Spinal cord (tissue), 9 donors: ENCODE measurements at regions not wholly inside any gene's neighbourhood (a gene's known extent, or its start where the extent isn't known, plus 50 kb on each side); places are given as distances from the start of the nearest gene placed in this dataset.
A peak's percentile ranks its signal among the peaks of the same experiment; 100 is the strongest.

Experiments
- DNase-seq, 6 donors: peaks; one replicate each; pipeline versions ENCODE4 v3.0.0 to v3.0.0-alpha.2; 2013 to 2015; ENCODE audit warnings: low spot score in 6 of 6, low read depth in 4 of 6
- H3K27ac ChIP-seq: one replicate; pipeline ENCODE4 v1.5.1; 2013; ENCODE audit warnings: low read depth, low read length, control low read depth
- H3K27me3 ChIP-seq: one replicate; pipeline ENCODE4 v1.6.1; 2013; ENCODE audit warnings: low read length; ENCODE audit not compliant: control insufficient read depth, insufficient read depth
- H3K36me3 ChIP-seq: one replicate; pipeline ENCODE4 v1.6.1; 2013; ENCODE audit warnings: low read length; ENCODE audit not compliant: control insufficient read depth, insufficient read depth
- H3K4me1 ChIP-seq: one replicate; pipeline ENCODE4 v1.6.1; 2013; ENCODE audit warnings: low read length; ENCODE audit not compliant: control insufficient read depth, insufficient read depth
- H3K4me3 ChIP-seq: one replicate; pipeline ENCODE4 v1.5.1; 2013; ENCODE audit warnings: low read depth, low read length, control low read depth
- H3K9me3 ChIP-seq: one replicate; pipeline ENCODE4 v1.6.1; 2013; ENCODE audit warnings: low read length; ENCODE audit not compliant: control insufficient read depth, insufficient read depth
- WGBS: methylation state at CpG from one replicate; pipeline ENCODE4 v1.1.5; 2013; ENCODE audit warnings: missing lambda C conversion rate; ENCODE audit not compliant: insufficient coverage; 5-methylcytosine and 5-hydroxymethylcytosine counted together
- donor health status: healthy.

DNA sequence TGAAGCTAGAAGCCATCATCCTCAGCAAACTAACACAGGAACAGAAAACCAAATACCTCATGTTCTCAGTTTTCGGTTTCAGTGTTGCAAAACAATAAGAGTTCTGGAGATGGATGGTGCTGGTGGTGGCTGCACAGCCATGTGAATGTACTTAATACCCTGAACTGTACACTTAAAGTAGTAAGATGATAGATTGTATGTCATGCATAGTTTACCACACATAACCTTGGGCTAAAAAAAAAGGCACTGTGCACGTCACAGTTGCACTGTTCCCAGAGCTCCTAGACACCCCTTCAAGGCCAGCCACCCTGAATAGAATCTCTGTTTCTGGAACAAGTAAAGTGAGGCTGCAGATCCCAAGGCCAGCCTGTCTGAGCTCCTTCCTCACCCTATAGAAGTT lies 243.3 kb upstream of the IGF1R start:
- Histone ChIP-seq H3K9me3 (no peaks in the 10 kb centered on the region), H3K4me3 (no peak overlapping the region), H3K27me3 (no peaks in the 10 kb centered on the region), H3K36me3 (no peaks in the 10 kb centered on the region), H3K27ac (no peak overlapping the region), H3K4me1 (no peaks in the 10 kb centered on the region)
- DNase-seq: no peak
- WGBS: 60% methylated on average over 1 of the region's 2 CpGs

DNA sequence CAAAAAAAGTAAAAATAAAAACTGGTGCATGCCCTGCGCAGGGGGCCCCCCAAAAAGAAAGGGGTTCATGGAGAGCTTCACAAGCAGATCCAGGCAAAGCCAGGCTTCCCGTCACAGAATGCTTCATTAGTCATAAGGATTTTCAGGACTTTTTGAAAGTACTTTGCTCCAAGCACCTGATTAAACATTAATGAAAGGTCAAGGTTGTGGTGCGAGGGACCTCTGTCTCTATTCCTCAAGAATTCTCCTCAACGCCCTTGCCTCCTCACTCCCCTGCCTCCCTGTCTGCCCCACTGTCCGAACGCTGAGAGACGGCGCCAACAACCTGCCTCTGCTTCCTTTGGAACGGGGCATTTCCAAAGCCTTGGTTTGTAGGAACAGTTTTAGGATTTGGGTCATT lies 240.1 kb upstream of the IGF1R start:
- DNase-seq: no peak
- Histone ChIP-seq H3K27me3 (no peaks in the 10 kb centered on the region), H3K4me3 (no peak overlapping the region), H3K9me3 (no peaks in the 10 kb centered on the region), H3K4me1 (no peaks in the 10 kb centered on the region), H3K36me3 (no peaks in the 10 kb centered on the region), H3K27ac (no peak overlapping the region)
- WGBS: 98% methylated on average over 3 of the region's 9 CpGs

DNA sequence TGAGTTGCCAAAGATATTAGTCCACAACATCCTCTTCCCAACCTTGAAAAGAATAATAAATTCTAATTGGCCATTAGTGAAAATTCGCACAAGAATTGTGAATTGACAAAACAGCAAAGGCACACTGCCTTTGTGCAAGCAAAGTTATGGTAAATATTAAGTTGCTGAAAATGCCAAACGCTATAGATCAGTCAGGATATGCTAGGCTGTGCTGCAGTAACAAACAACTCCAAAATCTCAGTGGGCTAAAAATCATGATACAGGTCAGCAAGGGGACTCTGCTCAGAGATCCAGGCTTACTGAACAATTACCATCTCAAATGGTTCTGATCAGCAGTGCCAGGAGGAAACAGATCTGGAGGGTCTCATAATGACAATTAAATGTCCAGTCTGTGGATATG lies 238.0 kb upstream of the IGF1R start:
- Histone ChIP-seq H3K4me3 (no peak overlapping the region), H3K36me3 (no peaks in the 10 kb centered on the region), H3K27me3 (no peaks in the 10 kb centered on the region), H3K4me1 (no peaks in the 10 kb centered on the region), H3K27ac (no peak overlapping the region), H3K9me3 (no peaks in the 10 kb centered on the region)
- no peak for DNase-seq
- 100% methylated on average over 1 of the region's 2 CpGs for WGBS

DNA sequence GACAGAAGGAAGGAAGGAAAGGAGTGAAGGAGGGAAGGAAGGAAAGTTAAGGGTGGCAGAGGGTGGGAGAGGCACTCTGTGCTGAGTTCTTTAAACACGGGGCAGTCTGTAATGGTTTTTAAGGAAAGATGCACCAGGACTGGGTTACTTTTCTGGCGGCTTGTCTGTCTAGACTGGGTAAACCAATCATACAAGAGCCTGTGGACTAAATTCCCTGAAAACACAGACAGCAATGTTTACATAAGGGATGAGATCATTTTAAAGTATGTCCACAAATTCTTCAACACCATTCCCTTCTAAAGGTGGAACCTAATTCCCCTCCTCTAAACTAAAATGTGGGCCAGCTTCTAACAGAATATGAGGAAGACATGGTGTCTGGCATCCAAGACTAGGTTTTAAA lies 235.5 kb upstream of the IGF1R start:
- Histone ChIP-seq H3K4me1 (peaks cover 9% of the 10 kb centered on the region), H3K4me3 (no peak overlapping the region), H3K27ac (no peak overlapping the region), H3K36me3 (no peaks in the 10 kb centered on the region), H3K27me3 (no peaks in the 10 kb centered on the region), H3K9me3 (no peaks in the 10 kb centered on the region)
- no peak for DNase-seq
- 100% methylated on average over 1 of the region's 2 CpGs for WGBS

DNA sequence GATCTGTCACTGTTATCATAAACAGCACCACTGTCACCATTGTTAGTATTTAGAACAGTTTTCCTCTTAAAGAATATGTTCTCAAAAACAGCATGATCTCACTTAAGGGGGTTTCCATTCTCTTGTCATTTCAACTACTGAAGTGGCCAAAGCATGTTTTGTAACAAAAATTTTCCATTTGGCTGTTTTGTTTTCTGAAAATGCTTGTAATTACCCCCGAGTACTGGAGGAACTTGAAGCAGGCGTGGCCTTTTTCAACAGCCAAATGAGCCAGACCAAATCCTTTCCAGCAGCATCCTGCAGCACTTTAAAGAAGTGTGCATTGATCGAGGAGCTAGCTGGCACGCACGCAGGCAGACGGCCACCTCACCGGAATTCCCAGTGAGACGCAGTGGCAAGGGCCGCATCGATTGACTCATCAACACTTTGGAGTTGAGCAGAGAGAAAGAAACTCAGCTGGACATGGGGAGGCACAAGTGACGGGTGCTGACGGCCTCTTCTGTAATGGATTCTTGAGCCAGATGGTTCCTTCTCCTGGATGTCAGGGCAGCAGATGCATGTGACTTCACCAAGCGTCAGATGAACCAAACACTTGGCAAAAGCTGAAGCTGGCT lies 234.3 kb upstream of the IGF1R start:
- no peak for DNase-seq
- H3K9me3 ChIP-seq: no peaks in the 10 kb centered on the region
- no peaks in the 10 kb centered on the region for H3K27me3 ChIP-seq
- 75% methylated on average over 13 of the region's 13 CpGs for WGBS
- H3K4me3 ChIP-seq: no peak overlapping the region
- no peak overlapping the region for H3K27ac ChIP-seq
- H3K4me1 ChIP-seq: peaks cover 9% of the 10 kb centered on the region
- H3K36me3 ChIP-seq: no peaks in the 10 kb centered on the region

DNA sequence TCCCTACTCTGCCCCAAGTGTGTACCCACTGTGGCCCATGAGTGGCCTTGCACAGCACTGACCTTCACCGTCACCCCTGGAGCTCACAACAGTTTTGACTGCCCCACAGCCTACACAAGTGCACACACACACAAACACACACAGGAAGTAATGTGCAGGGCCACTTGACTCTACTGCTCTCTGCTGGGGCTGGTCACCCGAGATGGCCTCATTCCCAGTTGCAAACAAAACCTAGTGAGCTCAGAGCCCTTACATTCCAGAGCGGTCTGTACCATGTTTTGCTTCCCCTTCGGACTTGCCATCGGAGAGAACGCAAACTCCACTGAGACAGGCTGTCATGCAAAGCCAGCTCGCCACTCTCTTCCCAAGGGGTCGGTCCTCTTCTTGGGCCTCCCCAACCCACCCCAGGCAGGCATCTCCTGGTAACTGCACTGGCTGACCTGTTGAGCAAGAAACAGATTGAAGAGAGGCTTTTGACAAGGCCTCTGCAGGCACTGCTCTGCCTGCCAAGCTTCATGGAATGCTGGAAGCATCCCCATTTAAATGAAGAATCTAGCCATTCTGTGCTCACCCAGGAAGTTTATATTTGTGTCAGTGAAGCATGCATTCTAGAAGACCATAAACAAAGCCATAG lies 232.0 kb upstream of the IGF1R start:
- H3K27ac ChIP-seq: no peak overlapping the region
- peaks cover 13% of the 10 kb centered on the region for H3K27me3 ChIP-seq
- H3K36me3 ChIP-seq: no peaks in the 10 kb centered on the region
- peak in 1 of 6 donors; percentile 56 for DNase-seq
- peaks cover 20% of the 10 kb centered on the region for H3K4me1 ChIP-seq
- no peaks in the 10 kb centered on the region for H3K9me3 ChIP-seq
- no peak overlapping the region for H3K4me3 ChIP-seq
- WGBS: 60% methylated on average over 7 of the region's 8 CpGs

DNA sequence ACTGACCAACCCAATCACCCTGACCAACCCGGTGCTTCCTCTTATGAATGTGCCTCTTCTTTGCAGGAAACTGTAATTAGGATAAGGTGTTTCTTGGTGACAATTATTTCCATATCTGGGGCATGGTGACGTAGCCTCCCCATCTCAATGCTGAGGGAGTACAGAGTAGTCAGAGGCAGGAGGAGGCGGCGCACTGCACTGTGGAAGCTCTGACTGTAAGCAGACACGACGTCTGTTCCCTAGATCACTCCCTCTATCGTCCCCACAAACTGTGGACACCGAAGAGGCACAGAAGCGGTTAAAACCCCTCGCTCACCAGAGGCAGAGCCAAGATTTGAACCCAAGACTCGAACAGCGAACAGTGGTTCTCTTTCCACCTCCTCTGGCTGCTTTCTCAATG lies 231.0 kb upstream of the IGF1R start:
- H3K4me3 ChIP-seq: no peak overlapping the region
- DNase-seq: no peak
- no peaks in the 10 kb centered on the region for H3K36me3 ChIP-seq
- peaks cover 29% of the 10 kb centered on the region for H3K4me1 ChIP-seq
- WGBS: 89% methylated on average over 11 of the region's 12 CpGs
- H3K9me3 ChIP-seq: no peaks in the 10 kb centered on the region
- H3K27ac ChIP-seq: no peak overlapping the region
- H3K27me3 ChIP-seq: peaks cover 22% of the 10 kb centered on the region

DNA sequence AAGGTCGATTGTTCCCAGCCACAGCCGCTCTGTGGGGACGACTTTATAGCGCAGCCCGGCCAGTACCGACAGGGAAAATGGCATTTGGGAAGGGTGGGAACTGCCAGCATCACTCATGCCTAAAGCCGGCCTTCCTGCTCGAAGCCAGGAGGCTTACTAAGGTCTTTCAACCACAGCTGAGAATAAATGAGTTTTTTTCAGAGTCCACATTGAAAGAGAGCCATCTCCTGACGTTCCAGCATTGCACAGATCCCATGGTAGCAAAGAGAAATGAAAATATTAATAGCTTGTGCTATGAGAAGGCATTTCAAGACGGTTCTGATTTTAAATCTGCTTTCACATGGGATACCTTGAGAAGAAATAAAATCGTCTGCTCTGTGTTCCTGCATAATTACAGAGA lies 230.2 kb upstream of the IGF1R start:
- WGBS: 36% methylated on average over 8 of the region's 11 CpGs
- peaks cover 29% of the 10 kb centered on the region for H3K4me1 ChIP-seq
- no peak overlapping the region for H3K4me3 ChIP-seq
- peak in 2 of 6 donors; percentile 10 to 51 for DNase-seq
- no peaks in the 10 kb centered on the region for H3K36me3 ChIP-seq
- H3K27me3 ChIP-seq: peaks cover 24% of the 10 kb centered on the region
- no peaks in the 10 kb centered on the region for H3K9me3 ChIP-seq
- H3K27ac ChIP-seq: no peak overlapping the region

DNA sequence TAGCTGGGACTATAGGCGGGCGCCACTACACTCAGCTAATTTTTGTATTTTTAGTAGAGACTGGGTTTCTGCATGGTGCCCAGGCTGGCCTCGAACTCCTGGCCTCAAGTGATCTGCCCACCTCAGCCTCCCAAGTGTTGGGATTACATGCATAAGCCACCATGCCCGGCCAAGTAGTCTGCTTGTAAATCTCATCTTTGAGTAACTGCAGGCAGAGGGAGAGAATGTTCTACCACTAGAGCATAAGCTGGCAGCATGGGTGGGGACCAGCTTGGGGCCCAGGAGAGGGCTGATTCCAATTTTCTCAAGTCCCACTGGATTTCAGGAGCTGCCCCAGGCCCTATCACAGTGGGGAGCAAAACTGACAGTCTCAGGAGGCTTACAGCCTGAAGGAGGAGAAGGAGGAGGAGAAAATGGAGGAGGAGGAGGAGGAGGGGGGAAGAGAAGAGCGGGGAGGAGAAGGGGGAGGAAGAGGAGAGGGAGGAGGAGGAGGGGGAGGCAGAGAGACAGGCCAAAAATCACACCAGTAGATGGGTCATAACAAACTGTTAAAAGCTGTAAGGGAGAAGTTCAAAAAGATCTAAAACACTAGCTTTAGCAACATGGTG lies 229.1 kb upstream of the IGF1R start:
- peaks cover 29% of the 10 kb centered on the region for H3K4me1 ChIP-seq
- no peaks in the 10 kb centered on the region for H3K36me3 ChIP-seq
- no peak for DNase-seq
- no peak overlapping the region for H3K4me3 ChIP-seq
- WGBS: 88% methylated on average over 4 of the region's 5 CpGs
- H3K27me3 ChIP-seq: peaks cover 26% of the 10 kb centered on the region
- H3K9me3 ChIP-seq: no peaks in the 10 kb centered on the region
- H3K27ac ChIP-seq: no peak overlapping the region

DNA sequence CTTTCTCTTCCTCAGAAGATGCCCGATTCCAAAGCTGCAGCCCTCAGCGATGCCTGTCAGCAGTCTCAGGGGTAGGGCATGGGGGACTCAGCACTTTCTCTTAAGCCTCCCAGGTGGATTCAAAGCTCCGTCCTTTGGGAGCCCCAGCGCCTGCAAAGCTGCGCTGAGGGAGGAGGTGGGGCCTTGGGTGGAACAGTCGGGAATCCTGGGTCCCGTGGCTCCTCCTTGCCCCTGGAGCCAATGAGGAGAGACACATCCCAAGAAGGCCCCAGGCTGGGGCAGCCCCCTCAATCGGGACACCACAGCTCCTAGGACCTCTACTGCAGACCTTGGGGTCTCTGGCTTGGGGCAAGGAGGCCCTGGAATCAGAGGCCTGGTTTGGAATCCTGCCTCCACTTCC lies 227.5 kb upstream of the IGF1R start:
- Histone ChIP-seq H3K27ac (no peak overlapping the region), H3K27me3 (peaks cover 26% of the 10 kb centered on the region), H3K9me3 (no peaks in the 10 kb centered on the region), H3K4me3 (no peak overlapping the region), H3K36me3 (no peaks in the 10 kb centered on the region), H3K4me1 (peaks cover 29% of the 10 kb centered on the region)
- DNase-seq: no peak
- 54% methylated on average over 8 of the region's 8 CpGs for WGBS
